HG02938 (cell line): ENCODE measurements at regions not wholly inside any gene's neighbourhood (a gene's known extent, or its start where the extent isn't known, plus 50 kb on each side); places are given as distances from the start of the nearest gene placed in this dataset.
"Not testable (repeated sequence)": the region's sequence is repeated elsewhere in the genome, so short reads cannot be mapped to it uniquely, and the experiment has no call there.

Source experiments
- ATAC-seq: cut with Tn5 transposase; IDR thresholded peaks from one replicate; pipeline ENCODE4 v1.9.1; 2021; ENCODE audit warnings: mild to moderate bottlenecking, moderate library complexity; ENCODE audit not compliant: unreplicated experiment

DNA sequence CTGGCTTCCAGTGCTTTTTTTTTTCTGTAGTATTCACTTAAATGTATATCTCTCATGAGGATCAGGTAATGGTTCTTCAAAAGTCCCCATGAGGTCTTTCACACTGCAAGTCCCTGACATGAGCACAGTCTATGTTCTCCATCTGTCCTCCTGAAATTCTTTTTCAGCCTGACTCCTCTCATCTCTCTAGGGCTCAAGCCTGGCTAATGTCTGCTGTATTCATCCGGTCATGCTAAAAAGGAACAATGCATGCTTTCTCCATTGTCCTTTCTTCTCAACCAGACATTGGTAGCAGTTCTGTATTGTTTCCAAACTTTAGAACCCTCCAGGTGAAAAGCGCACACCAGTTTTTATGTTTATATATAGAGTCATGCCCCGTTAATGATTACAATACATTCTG is 368.3 kb upstream of the OLFM3 start:
- ATAC-seq = no peak

DNA sequence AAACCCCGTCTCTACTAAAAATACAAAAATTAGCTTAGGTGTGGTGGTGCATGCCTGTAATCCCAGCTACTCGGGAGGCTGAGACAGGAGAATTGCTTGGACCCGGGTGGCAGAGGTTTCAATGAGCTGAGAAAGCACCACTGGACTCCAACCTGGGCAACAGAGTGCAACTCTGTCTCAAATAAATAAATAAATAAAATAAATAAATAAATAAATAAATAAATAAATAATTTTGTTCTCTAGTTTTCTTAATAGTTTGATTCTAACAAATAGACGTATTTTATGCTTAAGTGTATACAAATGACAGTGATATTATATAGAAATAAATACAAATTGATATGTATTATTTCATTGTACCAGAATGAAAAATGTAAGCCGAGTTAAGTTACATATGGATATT is 339.9 kb upstream of the OLFM3 start:
- ATAC-seq = no peak

DNA sequence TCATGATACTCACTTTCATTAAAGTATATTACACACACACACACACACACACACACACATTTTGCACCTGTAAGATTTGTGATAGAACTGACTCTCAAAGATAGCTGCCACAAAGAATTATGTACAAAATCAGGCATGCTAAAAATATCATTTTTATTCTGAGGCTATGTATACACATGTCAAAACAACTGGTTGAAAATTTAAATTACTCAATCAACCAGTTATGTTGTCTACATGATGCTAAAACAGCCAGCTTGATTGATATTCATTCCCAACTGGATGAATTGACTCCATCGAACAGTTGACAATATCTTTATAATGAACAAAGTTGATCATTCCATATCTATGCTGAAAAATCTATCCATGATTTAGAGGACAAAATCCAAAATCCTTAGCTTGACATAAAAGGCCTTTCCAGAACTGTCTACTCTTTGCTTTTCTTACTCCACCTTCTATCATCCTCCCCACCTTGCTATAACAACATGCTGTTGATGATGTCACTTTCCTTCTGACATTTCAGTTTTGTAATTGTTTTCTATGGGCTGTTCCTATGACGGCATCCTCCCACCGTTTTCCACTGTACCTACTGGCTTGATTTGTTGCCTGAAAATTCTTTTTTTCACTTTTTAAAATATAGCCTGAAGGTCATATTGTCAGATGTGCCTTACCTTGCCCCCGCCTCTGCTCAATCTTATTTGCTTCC is 321.5 kb upstream of the OLFM3 start:
- ATAC-seq = no peak

DNA sequence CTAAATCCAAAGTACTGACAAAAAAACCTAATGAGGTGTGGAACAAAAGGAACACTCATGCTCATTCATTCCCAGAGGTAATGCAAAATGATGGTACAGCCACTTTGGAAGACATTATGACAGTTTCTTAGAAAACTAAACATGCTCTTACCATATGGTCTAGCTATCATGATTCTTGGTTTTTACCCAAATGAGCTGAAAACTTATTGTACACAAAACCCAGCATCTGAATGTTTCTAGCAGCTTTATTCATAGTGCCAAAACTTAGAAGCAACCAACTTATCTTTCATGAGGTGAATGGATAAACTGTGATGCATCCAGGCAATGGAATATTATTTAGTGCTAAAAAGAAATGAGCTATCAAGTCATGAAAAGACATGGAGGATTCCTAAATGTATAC is 318.4 kb upstream of the OLFM3 start:
- no peak for ATAC-seq

DNA sequence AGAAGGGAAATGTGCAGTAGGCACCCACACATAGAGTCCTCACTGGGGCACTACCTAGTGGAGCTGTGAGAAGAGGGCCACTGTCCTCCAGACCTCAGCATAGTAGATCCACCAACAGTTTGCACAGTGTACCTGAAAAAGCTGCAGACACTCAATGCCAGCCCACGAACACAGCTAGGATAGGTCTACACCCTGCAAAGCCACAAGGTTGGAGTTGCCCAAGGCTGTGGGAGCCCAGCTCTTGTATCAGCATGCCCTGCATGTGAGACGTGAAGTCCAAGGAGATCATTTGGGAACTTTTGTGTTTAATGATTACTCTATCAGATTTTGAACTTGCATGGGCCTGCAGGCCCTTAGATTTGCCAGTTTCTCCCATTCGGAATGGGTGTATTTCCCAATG is 299.4 kb upstream of the OLFM3 start:
- ATAC-seq = no peak

DNA sequence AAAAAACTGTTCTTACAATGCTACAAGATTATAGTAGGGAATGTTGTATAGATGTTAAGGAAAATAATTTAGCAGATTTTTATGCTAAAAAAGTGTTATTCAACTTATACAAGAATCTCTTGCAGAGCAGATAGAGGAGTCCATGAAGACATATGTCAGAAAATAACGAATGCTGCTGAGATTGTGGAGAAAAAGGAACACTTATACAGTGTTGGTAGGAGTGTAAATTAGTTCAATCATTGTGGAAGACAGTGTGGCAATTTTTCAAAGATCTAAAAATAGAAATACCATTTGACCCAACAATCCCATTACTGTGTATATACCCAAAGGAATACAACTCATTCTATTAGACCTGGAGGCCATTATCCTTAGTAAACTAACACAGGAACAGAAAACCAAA is 286.2 kb upstream of the OLFM3 start:
- ATAC-seq = no peak

DNA sequence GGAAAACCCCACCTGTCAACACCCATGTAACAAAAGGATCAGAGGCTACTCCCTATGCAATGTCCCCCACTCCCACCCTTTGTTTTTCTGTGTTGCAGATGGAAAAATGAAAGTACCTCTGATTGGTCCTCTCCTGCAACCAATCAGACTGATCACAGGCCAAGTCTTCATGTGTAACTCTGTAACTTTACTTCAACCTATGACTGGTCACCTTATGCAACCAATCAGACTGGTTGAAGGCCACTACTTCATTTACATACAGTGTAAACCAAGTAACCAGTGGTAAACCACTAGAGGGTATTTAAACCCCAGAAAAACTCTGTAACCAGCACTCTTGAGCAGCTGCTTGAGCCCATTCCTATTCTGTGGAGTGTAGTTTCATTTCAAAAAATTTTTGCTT is 266.3 kb upstream of the OLFM3 start:
- no peak for ATAC-seq

DNA sequence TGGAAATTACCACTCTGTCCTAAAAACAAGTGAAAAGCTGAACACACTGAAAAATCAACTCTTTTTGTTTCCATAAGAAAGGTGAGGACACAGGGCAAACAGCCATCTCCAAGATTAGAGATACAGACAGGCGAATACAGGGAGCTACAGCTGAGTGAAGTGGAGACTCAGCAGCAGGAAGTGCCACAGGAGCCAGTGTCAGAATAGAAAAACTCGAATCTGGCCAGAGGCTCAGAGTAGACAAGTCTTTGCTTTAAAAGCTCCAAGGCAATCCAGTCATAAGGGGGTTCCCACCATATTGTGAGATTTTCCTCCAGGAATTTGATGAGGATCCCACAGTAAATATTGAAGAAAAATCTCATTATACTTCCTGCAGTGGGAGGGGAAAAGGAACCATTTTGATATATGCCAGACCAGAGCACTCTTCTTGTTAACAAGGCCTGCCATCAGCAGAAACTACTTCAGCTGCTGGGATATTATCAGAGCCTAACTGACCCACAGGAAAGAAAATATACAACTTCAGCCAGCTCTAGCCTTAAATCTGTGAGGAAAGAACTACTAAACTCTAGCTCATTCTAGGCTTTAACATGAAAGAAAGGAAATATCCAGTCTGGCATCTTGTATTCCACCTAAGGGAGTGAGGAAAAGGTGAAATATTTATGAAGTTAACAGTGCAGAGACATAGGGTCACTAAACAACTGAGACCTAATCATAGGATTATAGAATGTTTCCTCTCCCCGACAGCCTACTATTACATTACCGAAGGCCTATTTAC is 256.2 kb upstream of the OLFM3 start:
- no peak for ATAC-seq

DNA sequence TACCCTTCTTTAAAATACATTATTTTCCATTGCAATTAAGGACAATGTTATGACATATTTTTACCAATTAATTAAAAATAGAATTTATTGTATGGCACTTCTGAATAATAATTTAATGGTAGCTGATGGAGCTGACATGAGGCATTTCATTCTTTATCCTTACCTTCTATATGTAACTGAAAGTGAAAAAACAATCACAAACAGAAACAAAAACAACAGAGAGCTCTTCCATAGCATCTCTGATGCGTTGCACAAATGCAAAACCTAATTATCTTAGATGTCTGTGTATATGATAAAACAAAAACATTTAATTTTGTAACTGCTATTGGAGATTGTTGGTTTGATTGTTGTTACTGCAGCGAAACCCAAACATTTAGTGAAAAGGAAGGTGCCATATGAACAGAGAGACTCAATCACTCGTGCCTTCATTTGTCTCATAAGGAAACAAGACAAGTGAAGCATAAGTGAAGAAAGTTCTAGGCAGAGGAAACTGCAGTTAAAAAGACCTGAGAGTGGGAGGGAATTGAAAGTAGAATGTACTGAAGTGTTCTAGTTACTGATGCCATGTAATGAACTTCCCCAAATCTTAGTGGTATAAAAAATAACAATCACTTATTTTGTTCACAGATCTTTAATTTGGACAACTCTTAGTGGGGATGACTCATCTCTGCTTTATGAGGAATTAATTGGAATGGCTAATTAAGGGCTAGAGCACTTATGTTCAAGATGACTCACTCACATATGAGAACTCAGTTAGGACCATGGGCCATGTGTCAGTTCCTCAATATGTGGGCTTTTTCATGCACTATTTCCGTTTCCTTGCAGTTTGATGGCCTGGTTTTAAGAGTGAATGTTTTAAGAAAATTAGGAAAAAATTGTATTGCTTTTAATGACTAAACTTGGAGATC is 245.0 kb upstream of the OLFM3 start:
- peak; percentile 84 for ATAC-seq

DNA sequence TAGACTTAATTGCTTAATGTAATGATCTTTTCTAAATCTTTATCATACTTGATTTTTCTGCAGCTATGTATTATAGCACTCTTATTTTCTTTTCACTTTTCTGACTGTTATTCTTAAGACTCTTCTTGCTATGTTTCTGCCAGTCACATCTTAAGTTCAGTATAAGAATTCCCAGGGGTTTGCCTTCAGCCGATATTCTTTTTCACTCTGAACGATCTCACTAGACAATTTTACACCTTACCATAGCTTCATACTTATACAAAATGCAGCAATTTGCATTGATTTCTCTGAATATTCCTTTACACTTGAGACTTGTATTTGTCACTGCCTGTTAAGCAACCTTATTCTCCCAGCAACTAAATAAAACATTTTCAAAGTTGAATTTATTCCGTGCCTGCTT is 242.5 kb upstream of the OLFM3 start:
- no peak for ATAC-seq

DNA sequence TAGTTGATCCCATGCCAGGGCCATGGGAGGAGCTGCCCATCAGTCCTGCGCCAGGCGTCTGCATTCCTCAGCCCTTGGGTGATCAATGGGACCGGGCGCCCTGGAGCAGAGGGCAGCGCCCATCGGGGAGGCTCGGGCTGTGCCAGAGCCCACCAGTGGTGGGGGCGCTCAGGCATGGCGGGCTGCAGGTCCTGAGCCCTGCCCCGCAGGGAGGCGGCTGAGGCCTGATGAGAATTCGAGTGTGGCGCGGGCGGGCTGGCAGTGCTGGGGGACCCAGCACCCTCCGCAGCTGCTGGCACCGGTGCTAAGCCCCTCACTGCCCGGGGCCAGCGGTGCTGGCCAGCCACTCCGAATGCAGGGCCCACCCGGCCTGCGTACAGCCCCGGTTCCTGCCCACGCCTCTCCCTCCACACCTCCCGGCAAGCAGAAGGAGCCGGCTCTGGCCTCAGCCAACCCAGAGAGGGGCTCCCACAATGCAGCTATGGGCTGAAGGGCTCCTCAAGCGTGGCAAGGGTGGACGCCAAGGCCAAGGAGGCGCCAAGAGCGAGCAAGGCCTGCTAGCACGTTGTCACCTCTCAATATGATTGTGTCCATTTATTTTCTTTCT is 238.1 kb upstream of the OLFM3 start:
- ATAC-seq = no peak

DNA sequence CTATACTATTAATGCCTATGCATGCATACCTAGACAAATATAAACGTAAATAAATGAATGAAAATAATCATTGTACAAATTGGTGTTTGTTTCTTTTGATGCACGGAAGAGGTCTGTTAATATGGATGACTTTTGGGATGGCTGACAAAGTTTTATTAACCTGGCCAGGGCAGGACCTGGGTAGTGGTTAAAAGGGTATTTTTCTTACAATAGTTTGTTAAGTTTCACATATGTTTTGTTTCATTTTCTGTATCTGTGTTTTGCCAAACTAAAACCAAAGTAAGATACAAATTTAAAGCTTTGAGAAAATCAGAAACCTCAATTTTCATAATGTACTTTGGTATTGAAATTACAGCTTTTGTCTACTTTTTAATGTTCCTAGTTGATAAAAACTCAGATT is 222.7 kb upstream of the OLFM3 start:
- ATAC-seq = peak; percentile 54

DNA sequence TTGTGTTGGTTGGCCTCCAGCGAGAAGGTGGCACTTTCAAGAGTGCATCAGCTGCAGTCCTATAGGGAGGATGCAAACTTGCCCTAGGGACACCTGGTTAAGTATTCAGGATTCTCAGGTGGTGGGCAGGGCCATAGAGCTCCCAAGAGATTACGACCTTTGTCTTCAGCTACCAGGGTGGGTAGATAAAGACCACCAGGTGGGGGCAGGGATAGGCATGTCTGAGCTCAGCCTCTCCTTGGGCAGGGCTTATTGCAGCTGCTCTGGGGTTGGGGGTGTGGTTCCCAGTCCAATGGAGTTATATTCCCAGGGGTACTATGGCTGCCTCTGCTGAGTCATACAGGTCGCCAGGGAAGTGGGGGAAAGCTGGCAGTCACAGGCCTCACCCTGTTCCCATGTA is 214.2 kb upstream of the OLFM3 start:
- not testable (repeated sequence) for ATAC-seq

DNA sequence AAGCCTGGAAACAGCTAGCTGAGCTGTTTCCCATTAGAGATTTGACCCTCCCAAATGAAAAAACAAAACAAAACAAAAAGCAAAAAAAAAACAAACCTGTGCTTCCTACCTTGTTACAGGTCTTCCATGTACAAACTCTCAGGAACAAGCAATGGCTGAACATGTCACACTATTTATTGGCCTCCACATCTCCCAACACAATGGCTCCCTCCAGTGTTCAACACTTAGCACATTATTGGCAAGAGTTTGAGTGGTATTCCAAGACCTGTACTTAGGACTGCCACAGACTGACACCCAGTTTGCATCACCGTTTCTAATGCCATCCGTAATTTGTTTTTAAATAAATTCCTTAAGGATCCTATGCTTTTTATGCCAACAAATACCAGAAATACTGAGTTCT is 195.0 kb upstream of the OLFM3 start:
- ATAC-seq = peak; percentile 63

DNA sequence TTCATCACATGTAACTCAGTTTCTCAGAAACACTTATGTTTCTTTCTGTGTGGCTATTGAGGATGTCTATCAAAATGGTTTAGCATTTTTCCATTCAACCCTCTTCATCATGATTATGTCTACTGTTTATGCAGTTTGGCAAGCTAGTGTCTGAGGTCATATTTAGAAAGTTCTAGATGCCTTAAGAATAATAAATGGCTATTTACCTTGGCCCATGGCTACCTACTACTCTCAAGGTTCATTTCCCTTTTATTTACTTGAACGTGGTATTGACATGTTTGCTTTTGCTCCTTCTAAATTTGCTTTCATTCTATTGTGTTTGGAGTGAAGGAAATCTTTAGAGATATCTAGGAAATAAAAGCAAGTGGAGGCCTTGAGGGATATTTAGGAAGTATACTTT is 193.7 kb upstream of the OLFM3 start:
- ATAC-seq = no peak

DNA sequence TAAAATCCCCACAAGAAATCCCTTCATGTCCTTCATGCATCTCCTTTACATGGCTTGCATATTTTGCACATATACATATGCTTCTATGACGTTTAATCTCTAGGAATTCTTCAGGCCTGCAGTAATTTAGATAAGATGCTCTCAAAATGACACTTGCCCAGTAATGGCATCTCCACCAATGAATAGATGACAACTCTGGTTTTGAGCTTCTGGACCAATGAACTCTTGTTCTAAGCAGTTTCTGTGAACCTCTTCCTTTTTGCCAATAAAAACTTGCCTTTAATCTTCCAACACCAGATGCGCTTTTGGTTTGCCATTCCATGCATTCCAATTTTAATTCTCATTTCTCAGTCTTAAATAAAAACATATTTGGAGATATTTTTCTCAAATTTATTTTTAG is 189.8 kb upstream of the OLFM3 start:
- ATAC-seq = no peak

DNA sequence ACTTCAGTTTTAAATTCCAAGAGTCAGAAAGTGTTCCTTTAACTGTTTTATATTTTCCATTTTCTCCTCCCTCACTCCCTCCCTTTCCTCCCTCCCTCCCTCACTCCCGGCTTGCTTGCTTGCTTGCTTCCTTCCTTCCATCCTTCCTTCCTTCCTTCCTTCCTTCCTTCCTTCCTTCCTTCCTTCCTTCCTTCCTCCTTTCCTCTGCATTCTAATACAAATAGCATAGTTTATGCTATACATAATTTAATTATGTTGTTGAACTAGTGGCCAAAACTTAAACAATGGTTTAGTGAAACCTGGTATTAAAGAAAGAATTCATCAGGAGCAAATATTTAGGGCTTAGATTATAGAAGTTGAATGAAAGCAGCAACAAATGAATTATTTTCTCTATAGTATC is 188.5 kb upstream of the OLFM3 start:
- no peak for ATAC-seq

DNA sequence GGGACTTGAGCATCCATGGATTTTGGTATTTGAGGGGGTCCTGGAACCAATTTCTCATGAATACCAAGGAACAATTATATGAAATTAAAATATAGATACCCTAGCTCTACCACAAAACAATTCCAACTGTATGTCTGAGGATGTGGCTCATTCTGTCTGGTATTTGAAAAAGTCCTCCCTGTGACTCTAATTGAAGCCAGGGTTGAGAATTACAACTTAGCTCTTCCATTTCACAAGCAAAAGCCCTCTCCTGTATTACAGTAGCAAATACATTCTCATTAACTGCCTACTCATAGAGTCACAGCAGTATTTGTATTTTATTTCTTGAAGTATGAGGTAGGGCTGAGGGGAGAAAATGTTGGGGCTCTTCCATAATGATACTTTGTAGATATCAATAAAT is 187.8 kb upstream of the OLFM3 start:
- ATAC-seq = no peak

DNA sequence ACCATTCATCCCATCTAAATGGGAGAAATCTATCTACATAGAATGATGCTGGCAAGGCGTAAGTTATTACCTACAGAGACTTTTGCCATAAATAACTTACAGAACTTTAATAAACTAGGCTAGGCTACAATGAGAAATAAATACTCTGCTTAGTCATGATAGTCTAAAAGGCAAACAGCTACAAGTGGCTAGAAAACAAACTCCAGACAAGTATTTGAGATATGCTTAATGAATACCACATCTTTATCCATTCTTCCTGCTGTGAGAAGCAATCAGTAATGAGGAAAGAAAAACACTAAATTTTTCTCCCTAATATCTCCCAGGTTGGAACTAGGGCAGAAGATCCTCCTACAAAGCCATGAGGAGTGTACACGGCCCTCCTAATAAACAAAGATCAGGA is 187.0 kb upstream of the OLFM3 start:
- no peak for ATAC-seq

DNA sequence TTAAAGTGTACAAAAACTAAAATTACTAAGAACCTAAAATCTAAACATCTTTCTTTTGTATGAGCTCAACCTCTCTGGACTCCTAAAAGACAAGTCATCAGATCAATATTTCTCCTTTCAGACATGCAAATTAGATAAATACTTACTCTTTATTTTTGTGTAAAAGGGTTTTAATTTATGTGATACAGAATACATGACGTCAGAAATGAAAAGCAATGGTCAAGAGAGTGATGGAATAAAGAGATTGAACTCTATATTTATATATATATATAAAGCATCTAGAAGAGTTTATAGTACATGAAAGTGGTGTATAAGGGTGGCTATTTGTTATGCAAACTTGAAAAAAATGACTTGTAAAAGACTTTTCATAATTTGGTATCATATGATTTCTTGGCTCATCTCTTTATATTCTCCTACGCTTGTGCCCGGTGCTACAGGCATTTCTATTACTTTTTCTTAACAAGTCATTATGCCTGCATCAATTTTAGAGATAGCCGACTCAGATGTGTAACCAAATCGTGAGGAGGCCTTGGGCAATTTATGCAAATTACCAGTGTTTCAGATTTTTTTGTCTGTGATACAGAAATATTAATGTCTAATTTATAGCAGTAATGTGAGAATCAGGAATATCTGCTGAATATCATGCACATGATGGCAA is 186.0 kb upstream of the OLFM3 start:
- no peak for ATAC-seq

DNA sequence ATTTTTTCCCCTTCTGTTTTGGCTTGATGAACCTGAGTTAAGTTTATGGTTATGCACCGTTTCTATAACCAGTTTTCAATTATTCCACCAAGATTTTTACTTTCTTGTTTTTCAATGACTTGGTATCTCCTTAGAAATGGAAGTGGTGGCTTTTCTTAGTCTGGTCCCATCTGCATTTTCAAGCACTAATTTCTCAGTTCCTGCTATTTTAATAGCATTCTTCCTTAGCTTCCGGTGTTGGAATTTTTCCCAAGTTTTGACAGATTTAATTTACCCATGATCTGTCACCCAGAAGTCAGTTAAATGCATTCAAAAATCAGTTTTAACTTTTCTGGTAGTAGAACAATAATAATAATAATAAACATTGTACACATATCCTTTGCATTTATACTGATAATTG is 184.6 kb upstream of the OLFM3 start:
- ATAC-seq = no peak
